Lower leg skin (tissue), 3 donors: ENCODE measurements at regions not wholly inside any gene's neighbourhood (a gene's known extent, or its start where the extent isn't known, plus 50 kb on each side); places are given as distances from the start of the nearest gene placed in this dataset.

ENCODE experiments used
- POLR2A ChIP-seq, 2 donors: fragments of 450-650 bp; IDR thresholded peaks; one replicate each; pipeline ENCODE4 v1.6.1; 2016 to 2017; ENCODE audit warnings: antibody characterized with exemption in 2 of 2, mild to moderate bottlenecking in 1 of 2, moderate library complexity in 1 of 2
- TF ChIP-seq, protein P1 (sequence below), 3 donors: fragments of 450-650 bp; IDR thresholded peaks; one replicate each; pipeline ENCODE4 v1.5.1; 2016; ENCODE audit warnings: antibody characterized with exemption in 3 of 3, mild to moderate bottlenecking in 3 of 3, moderate library complexity in 2 of 3

- TF ChIP-seq, protein P1, sequence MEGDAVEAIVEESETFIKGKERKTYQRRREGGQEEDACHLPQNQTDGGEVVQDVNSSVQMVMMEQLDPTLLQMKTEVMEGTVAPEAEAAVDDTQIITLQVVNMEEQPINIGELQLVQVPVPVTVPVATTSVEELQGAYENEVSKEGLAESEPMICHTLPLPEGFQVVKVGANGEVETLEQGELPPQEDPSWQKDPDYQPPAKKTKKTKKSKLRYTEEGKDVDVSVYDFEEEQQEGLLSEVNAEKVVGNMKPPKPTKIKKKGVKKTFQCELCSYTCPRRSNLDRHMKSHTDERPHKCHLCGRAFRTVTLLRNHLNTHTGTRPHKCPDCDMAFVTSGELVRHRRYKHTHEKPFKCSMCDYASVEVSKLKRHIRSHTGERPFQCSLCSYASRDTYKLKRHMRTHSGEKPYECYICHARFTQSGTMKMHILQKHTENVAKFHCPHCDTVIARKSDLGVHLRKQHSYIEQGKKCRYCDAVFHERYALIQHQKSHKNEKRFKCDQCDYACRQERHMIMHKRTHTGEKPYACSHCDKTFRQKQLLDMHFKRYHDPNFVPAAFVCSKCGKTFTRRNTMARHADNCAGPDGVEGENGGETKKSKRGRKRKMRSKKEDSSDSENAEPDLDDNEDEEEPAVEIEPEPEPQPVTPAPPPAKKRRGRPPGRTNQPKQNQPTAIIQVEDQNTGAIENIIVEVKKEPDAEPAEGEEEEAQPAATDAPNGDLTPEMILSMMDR (IDR thresholded peaks at IDR 0.05), result no peak
- TF ChIP-seq POLR2A (IDR thresholded peaks at IDR 0.05), result no peak
Measured at GRCh38 chr4:35252071-35252470, 992.2 kb downstream of the ARAP2 start.
